Mesodermal cell (in vitro differentiated cells): ENCODE measurements at regions not wholly inside any gene's neighbourhood (a gene's known extent, or its start where the extent isn't known, plus 50 kb on each side); places are given as distances from the start of the nearest gene placed in this dataset.

Experiments
- H3K27ac ChIP-seq: 2 replicates; pipeline ENCODE4 v1.7.0; 2013; ENCODE audit warnings: mild to moderate bottlenecking, low read depth, low read length, moderate library complexity; ENCODE audit not compliant: severe bottlenecking
- H3K36me3 ChIP-seq: 2 replicates; pipeline ENCODE4 v1.7.1; 2013; ENCODE audit warnings: mild to moderate bottlenecking, low read length, moderate library complexity; ENCODE audit not compliant: control insufficient read depth, insufficient read depth
- H3K4me1 ChIP-seq: one replicate; pipeline ENCODE4 v1.7.1; 2013; ENCODE audit warnings: mild to moderate bottlenecking, low read length; ENCODE audit not compliant: insufficient read depth, control insufficient read depth, poor library complexity, severe bottlenecking
- H3K4me3 ChIP-seq: 2 replicates; pipeline ENCODE4 v1.7.0; 2013; ENCODE audit warnings: low read length, control low read depth, mild to moderate bottlenecking; ENCODE audit not compliant: insufficient read depth, poor library complexity, severe bottlenecking; ENCODE audit errors: extremely low read depth
- H3K9me3 ChIP-seq: 2 replicates; pipeline ENCODE4 v1.7.1; 2013; ENCODE audit warnings: mild to moderate bottlenecking, low read length, moderate library complexity; ENCODE audit not compliant: control insufficient read depth
- WGBS, 2 experiments: methylation state at CpG; one replicate each; pipeline ENCODE4 v1.1.5; 2013; ENCODE audit warnings: missing lambda C conversion rate in 2 of 2; ENCODE audit not compliant: insufficient coverage in 2 of 2; 5-methylcytosine and 5-hydroxymethylcytosine counted together

DNA sequence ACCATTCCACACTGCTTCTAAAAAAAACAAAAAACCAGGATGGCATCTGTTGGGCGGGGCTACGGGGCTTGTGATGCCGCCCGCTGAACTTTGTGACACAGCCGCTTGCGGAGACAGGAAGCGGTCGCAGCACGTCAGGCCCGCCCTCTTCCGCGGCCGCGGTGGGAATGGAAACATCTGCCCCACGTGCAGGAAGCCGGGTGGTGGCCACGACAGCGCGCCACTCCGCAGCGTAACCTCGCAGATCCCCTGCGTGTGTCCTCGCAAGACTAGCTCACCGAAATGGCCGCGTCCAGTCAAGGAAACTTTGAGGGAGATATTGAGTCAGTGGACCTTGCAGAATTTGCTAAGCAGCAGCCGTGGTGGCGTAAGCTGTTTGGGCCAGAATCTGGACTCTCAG lies 168.5 kb downstream of the SUCLG1 start:
- H3K4me3 ChIP-seq, result no peak overlapping the region
- 94 to 95% methylated on average over 28 to 29 of the region's 29 CpGs for WGBS, 2 experiments
- no peak overlapping the region for H3K27ac ChIP-seq
- peaks cover 6% of the 10 kb centered on the region for H3K4me1 ChIP-seq
- H3K36me3 ChIP-seq, result no peaks in the 10 kb centered on the region
- H3K9me3 ChIP-seq, result no peaks in the 10 kb centered on the region

DNA sequence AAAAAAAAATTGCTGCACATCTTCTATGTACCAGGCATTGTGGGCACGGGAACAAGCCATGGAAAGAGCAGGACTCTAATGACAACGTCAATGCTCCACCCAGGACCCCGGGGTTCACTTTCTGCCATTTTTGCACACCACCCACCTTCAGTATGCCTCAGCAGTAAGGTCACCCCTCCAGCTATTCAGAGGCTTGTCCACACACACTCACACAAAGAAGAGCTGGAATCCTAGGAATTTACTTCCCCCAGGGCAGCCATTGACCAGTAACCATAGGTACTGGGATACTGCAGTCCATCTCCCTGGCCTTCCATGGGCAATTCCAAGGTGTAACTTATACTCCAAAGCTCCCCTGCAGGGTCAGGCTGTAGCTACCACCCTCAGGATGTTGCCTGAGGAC lies 170.8 kb downstream of the SUCLG1 start:
- Histone ChIP-seq H3K36me3 (no peaks in the 10 kb centered on the region), H3K4me3 (no peak overlapping the region), H3K27ac (no peak overlapping the region), H3K9me3 (no peaks in the 10 kb centered on the region), H3K4me1 (peaks cover 6% of the 10 kb centered on the region)
- WGBS, 2 experiments, result 86 to 100% methylated on average over 1 to 2 of the region's 3 CpGs

DNA sequence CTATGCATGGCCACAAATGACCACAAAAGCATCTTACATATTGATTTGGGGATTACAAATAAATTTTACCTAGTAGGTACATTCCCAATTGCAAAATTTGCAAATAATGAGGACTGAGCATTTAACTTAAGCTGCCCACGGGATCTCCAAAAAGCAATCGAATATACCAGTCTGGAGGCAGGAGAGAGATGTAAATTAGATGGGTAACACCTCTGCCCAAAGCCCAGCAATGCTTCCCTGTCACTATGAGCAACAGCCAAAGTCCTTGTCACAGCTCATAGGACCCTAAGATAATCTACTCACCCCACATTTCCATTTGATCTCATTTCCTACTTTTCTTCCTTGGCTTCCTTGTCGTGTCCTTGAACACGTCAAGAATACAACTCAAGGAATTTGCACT lies 172.2 kb downstream of the SUCLG1 start:
- H3K9me3 ChIP-seq, result no peaks in the 10 kb centered on the region
- 90 to 97% methylated on average over 2 to 3 of the region's 4 CpGs for WGBS, 2 experiments
- no peak overlapping the region for H3K4me3 ChIP-seq
- no peak overlapping the region for H3K27ac ChIP-seq
- H3K4me1 ChIP-seq, result peaks cover 6% of the 10 kb centered on the region
- H3K36me3 ChIP-seq, result no peaks in the 10 kb centered on the region

DNA sequence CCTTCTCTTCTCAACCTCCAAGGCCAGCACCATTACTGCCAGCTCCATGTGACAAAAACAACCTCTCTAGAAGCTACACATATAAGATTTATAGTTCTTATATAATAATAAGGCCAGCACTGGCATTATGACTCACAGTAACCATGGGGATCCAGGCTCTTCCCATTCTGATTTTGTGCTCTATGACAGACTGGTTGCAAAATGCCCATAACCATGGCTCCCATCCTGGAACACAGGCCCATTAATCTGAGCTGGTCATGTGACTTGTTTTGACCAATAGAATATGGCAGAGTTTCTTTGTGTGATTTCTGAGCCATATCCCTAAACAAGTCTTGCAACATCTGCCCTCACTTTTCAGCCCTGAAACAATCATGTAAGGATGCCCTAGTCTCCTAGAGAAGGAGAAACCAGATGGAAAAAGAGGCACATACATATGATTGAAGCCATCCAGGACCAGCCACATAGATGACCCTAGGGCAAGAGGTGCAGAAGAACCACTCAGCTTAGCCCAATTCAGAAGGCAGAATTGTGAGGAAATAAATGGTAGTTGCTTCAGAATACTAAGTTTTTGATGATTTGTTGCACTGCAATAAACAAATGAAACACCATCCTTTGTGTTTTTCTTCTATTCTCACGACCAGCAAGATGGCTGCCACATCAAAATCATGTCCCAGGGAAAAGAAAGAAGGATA lies 173.9 kb downstream of the SUCLG1 start:
- H3K4me1 ChIP-seq, result peaks cover 6% of the 10 kb centered on the region
- H3K4me3 ChIP-seq, result no peak overlapping the region
- no peaks in the 10 kb centered on the region for H3K9me3 ChIP-seq
- no peak overlapping the region for H3K27ac ChIP-seq
- no peaks in the 10 kb centered on the region for H3K36me3 ChIP-seq
- 60% methylated on average over 1 of the region's 1 CpG; no CpG with 5 or more reads in 1 of the 2 experiments for WGBS, 2 experiments

DNA sequence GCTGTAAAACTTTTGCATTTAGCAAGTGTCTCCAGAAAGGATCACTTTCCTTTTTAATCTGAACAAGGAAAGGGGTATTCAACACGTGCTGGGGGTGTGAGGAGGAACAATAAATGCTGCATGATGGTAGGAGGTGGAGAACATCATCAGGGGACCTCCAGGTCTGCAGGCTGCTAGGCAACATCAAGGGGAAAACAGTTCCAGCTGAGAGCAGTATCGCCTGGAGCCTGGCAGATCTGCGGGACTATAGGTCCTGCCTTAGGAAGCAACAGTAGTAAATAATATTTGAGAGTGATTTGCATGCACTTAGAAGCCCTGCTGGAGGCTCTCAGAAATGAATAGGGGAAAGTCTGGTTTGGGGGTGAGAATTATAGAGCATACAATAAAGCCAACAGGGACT lies 175.6 kb downstream of the SUCLG1 start:
- no peak overlapping the region for H3K4me3 ChIP-seq
- no peak overlapping the region for H3K27ac ChIP-seq
- H3K9me3 ChIP-seq, result no peaks in the 10 kb centered on the region
- no peaks in the 10 kb centered on the region for H3K36me3 ChIP-seq
- peaks cover 6% of the 10 kb centered on the region for H3K4me1 ChIP-seq
- WGBS, 2 experiments, result 52 to 54% methylated on average over 3 of the region's 3 CpGs

DNA sequence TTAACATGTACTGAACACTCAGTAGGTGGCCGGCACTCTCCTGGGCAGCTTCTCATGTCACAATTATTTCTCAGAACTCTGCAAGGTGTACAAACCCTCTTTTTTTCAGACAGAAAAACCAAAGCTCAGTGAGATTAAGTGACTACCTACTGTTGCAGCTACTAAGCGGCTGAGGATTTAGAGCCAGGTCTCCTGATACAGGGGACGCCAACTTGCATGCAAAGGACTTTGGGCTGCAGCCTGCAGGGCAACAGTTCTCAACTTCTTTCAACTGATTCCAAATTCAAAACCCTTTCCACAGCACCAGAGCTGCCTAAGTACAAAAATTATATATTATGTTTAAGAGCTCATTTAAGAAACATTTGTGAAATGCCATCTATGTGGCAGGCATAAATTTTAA lies 177.6 kb downstream of the SUCLG1 start:
- no peak overlapping the region for H3K27ac ChIP-seq
- peaks cover 3% of the 10 kb centered on the region for H3K4me1 ChIP-seq
- whole genome bisulfite sequencing, 2 experiments, result 89 to 92% methylated on average over 1 to 3 of the region's 3 CpGs
- H3K9me3 ChIP-seq, result no peaks in the 10 kb centered on the region
- H3K36me3 ChIP-seq, result no peaks in the 10 kb centered on the region
- H3K4me3 ChIP-seq, result no peak overlapping the region

DNA sequence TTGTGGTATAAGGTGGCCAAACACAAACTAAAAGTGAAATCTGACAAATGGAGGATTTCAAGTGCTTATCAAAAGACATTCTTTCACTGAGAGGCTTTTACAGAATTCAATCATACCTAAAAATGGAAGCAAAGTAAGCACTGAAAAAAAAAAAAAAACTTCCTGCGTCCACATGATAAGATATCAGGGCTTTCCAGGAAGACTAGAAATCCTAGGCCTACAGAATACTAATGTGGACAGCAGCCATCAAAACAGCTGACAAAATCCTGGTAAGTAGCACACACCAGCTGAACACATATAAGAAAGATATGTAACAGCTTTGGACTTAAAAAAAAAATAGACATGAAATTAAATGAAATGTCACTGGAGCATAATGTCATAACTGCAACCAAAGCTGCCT lies 178.2 kb downstream of the SUCLG1 start:
- Histone ChIP-seq H3K4me1 (no peaks in the 10 kb centered on the region), H3K36me3 (no peaks in the 10 kb centered on the region), H3K27ac (no peak overlapping the region), H3K4me3 (no peak overlapping the region), H3K9me3 (no peaks in the 10 kb centered on the region)
- WGBS, 2 experiments, result no CpG with 5 or more reads among the region's 1 CpG

DNA sequence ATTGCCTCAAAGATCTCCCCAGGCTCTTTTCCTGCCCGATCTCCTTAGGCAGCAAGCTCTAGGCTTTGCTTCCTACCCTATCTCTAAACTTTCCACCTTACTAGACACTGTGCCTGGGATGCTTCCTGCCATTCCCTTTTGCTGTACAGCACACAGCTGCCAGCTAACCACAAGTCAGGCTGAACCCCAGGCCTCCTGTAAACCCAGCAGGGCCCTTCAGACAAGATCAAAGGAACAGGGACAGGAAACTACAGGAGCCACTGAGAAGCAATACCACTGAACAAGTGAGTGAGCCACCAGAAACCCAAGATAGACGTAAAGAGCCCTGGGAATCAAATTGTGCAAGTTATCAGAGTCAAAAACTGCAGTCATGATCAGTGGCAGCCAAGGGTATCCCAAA lies 180.7 kb downstream of the SUCLG1 start:
- Histone ChIP-seq H3K4me1 (no peaks in the 10 kb centered on the region), H3K36me3 (no peaks in the 10 kb centered on the region), H3K4me3 (no peak overlapping the region), H3K27ac (no peak overlapping the region), H3K9me3 (no peaks in the 10 kb centered on the region)
- 77 to 85% methylated on average over 2 of the region's 2 CpGs for WGBS, 2 experiments

DNA sequence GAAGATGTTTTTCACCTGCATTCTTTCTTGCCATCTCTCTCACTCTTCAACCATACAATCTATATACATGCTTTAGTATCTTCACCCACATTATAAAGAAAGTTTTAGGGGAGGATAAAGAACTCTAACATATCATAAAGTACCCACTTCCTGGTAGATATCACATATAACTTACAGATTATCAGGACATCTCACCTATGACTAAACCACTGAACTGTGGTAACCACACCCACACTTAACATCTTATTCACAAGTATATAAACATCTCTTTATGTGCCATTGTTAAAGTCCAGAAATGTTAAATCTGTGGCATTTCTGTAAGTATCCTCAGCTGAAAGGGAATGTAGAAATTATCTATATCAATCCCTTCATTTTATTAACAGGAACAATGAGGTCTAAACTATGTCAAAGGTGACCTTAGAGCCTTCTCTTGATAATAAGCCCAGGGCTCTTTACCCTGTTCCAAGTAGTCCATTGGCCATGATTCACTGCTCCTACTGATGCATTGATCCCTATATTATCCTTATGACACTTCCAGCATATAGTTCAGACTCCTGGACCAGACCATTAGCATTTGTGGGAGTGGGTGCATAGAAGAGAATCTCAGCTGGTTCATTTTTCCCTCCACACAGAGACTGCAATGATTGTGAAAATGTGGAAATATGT lies 182.4 kb downstream of the SUCLG1 start:
- Histone ChIP-seq H3K36me3 (no peaks in the 10 kb centered on the region), H3K4me3 (no peak overlapping the region), H3K27ac (no peak overlapping the region), H3K9me3 (no peaks in the 10 kb centered on the region), H3K4me1 (no peaks in the 10 kb centered on the region)

DNA sequence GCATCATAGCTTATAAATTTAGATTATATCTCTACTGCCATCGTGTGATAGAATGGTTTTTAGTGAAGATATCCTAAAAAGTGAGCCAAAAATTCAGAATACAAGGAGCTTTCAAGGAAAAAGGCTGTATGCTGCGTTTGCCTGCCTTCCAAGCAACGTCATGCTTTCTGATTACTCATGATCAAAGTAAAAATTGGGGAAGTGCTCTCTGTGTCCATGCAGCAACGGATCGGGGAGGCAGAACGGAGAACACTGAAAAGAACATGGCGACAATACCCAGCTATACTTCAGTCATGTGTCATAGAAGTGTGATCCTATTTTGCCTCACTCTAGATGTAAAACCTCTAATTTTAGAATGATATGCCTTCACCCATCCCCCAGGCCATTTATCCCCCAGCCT lies 185.7 kb downstream of the SUCLG1 start:
- no peaks in the 10 kb centered on the region for H3K4me1 ChIP-seq
- H3K36me3 ChIP-seq, result no peaks in the 10 kb centered on the region
- WGBS, 2 experiments, result 84 to 93% methylated on average over 6 of the region's 7 CpGs
- H3K4me3 ChIP-seq, result no peak overlapping the region
- no peak overlapping the region for H3K27ac ChIP-seq
- H3K9me3 ChIP-seq, result no peaks in the 10 kb centered on the region

DNA sequence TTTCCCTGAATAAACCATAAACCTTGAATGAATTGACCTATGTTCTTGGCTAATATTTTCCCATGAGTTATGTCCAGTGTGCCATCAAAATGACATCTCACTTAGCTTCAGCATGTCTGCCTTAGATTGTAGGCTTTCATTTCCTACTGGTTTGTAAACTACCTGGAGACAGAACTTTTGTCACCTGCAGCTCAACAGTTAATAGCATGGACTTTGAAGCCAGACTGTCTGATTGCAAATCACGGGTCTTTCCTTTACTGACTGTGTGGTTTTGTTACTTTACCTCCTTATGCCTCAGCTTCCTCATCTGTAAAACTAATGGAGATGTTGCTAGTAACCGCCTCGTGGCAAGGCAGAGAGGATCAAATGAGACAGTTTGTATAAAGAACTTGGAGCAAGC lies 187.1 kb downstream of the SUCLG1 start:
- 100% methylated on average over 1 to 2 of the region's 3 CpGs for WGBS, 2 experiments
- no peaks in the 10 kb centered on the region for H3K9me3 ChIP-seq
- H3K4me1 ChIP-seq, result no peaks in the 10 kb centered on the region
- no peak overlapping the region for H3K27ac ChIP-seq
- H3K36me3 ChIP-seq, result no peaks in the 10 kb centered on the region
- H3K4me3 ChIP-seq, result no peak overlapping the region
